CD14-positive monocyte (primary cell): ENCODE measurements at regions not wholly inside any gene's neighbourhood (a gene's known extent, or its start where the extent isn't known, plus 50 kb on each side); places are given as distances from the start of the nearest gene placed in this dataset.
"Not testable (repeated sequence)": the region's sequence is repeated elsewhere in the genome, so short reads cannot be mapped to it uniquely, and the experiment has no call there.

Experiments
- DNase-seq, 3 donors: peaks; one replicate each; pipeline ENCODE4 v3.0.0-alpha.2; 2011 to 2022
- H2AFZ ChIP-seq: 2 replicates; pipeline ENCODE4 v1.6.0; 2012; ENCODE audit warnings: mild to moderate bottlenecking, low read depth, low read length, inconsistent platforms; ENCODE audit not compliant: insufficient read depth, poor library complexity, severe bottlenecking
- H3K27ac ChIP-seq, 2 donors: 1 replicate in 1 of 2; 2 replicates in 1 of 2; pipeline ENCODE4 v1.5.1; 2012 to 2013; ENCODE audit warnings: low read length in 2 of 2, control low read depth in 1 of 2, inconsistent platforms in 1 of 2, low read depth in 1 of 2, mild to moderate bottlenecking in 1 of 2
- H3K27me3 ChIP-seq, 2 donors: one replicate each; pipeline versions ENCODE4 v1.6.0 to v1.6.1; 2011 to 2013; ENCODE audit warnings: low read length in 2 of 2; ENCODE audit not compliant: control insufficient read depth in 2 of 2, insufficient read depth in 2 of 2
- H3K36me3 ChIP-seq, 2 donors: replicated peaks in 1 of 2; 1 replicate in 1 of 2; 2 replicates in 1 of 2; pipeline versions ENCODE4 v1.5.1 to v1.6.1; 2012 to 2013; ENCODE audit warnings: low read length in 2 of 2, control low read depth in 1 of 2, inconsistent platforms in 1 of 2, mild to moderate bottlenecking in 1 of 2; ENCODE audit not compliant: insufficient read depth in 2 of 2, control insufficient read depth in 1 of 2
- H3K4me1 ChIP-seq, 2 donors: 1 replicate in 1 of 2; 2 replicates in 1 of 2; pipeline versions ENCODE4 v1.5.1 to v1.6.1; 2012 to 2013; ENCODE audit warnings: low read length in 2 of 2, control low read depth in 1 of 2, inconsistent platforms in 1 of 2, mild to moderate bottlenecking in 1 of 2, moderate library complexity in 1 of 2; ENCODE audit not compliant: insufficient read depth in 2 of 2, control insufficient read depth in 1 of 2
- H3K4me2 ChIP-seq: replicated peaks from 2 replicates; pipeline ENCODE3; 2012; ENCODE audit warnings: low read length, moderate library complexity, mild to moderate bottlenecking; ENCODE audit not compliant: poor library complexity, severe bottlenecking; ENCODE audit errors: extremely low read depth
- H3K4me3 ChIP-seq, 3 experiments: fragments of 200-600 bp in 1 of 3; sonication (generic) in 1 of 3; replicated peaks in 1 of 3; 1 replicate in 2 of 3; 2 replicates in 1 of 3; pipeline ENCODE4 v1.5.1; 2011 to 2013; ENCODE audit warnings: low read length in 3 of 3, mild to moderate bottlenecking in 3 of 3, control low read depth in 2 of 3, low read depth in 2 of 3, inconsistent platforms in 1 of 3, moderate library complexity in 1 of 3
- H3K79me2 ChIP-seq: 2 replicates; pipeline ENCODE4 v1.6.0; 2012; ENCODE audit warnings: mild to moderate bottlenecking, control low read depth, inconsistent platforms, low read length, moderate library complexity; ENCODE audit not compliant: insufficient read depth
- H3K9ac ChIP-seq: 2 replicates; pipeline ENCODE4 v1.6.0; 2017; ENCODE audit warnings: low read length, mild to moderate bottlenecking; ENCODE audit not compliant: insufficient read depth, poor library complexity, severe bottlenecking
- H3K9me3 ChIP-seq, 2 donors: replicated peaks in 1 of 2; 1 replicate in 1 of 2; 2 replicates in 1 of 2; pipeline versions ENCODE4 v1.5.1 to v1.6.1; 2012 to 2013; ENCODE audit warnings: low read length in 2 of 2, control low read depth in 1 of 2; ENCODE audit not compliant: control insufficient read depth in 1 of 2, insufficient read depth in 1 of 2
- H4K20me1 ChIP-seq: 2 replicates; pipeline ENCODE4 v1.6.0; 2012; ENCODE audit warnings: mild to moderate bottlenecking, low read length, control low read depth, moderate library complexity; ENCODE audit not compliant: insufficient read depth
- H3K27ac Mint-ChIP-seq, 7 donors: one replicate each; pipeline ENCODE4 v1.8.0; 2020; ENCODE audit warnings: mild to moderate bottlenecking in 7 of 7, mixed read lengths in 7 of 7, moderate library complexity in 6 of 7, inconsistent platforms in 2 of 7
- H3K27me3 Mint-ChIP-seq, 3 donors: one replicate each; pipeline ENCODE4 v1.8.0; 2021 to 2022; ENCODE audit warnings: low read depth in 3 of 3, mild to moderate bottlenecking in 3 of 3, mixed read lengths in 3 of 3, moderate library complexity in 3 of 3, inconsistent platforms in 1 of 3
- H3K36me3 Mint-ChIP-seq, 2 donors: one replicate each; pipeline ENCODE4 v1.8.0; 2020; ENCODE audit warnings: mixed read lengths in 2 of 2, inconsistent platforms in 1 of 2, mild to moderate bottlenecking in 1 of 2
- H3K4me1 Mint-ChIP-seq: one replicate; pipeline ENCODE4 v1.8.0; 2020; ENCODE audit warnings: mild to moderate bottlenecking, mixed read lengths
- H3K4me3 Mint-ChIP-seq, 2 donors: one replicate each; pipeline ENCODE4 v1.8.0; 2020; ENCODE audit warnings: mild to moderate bottlenecking in 2 of 2, mixed read lengths in 2 of 2, moderate library complexity in 1 of 2
- H3K9me3 Mint-ChIP-seq, 7 donors: one replicate each; pipeline ENCODE4 v1.8.0; 2020 to 2022; ENCODE audit warnings: mixed read lengths in 7 of 7, mild to moderate bottlenecking in 6 of 7, moderate library complexity in 6 of 7, inconsistent platforms in 2 of 7
- WGBS: methylation state at CpG from one replicate; pipeline ENCODE4 v1.1.5; 2013; ENCODE audit warnings: missing lambda C conversion rate; ENCODE audit not compliant: insufficient coverage; 5-methylcytosine and 5-hydroxymethylcytosine counted together
- intact Hi-C, 2 donors: fragments of 100-400 bp; cut with micrococcal nuclease; formaldehyde crosslinking; loops; one replicate each; pipeline versions ENCODE4 v1.15.0 to v1.15.1; 2023
- TF ChIP-seq, protein P1 (sequence below): fragments of 200-600 bp; IDR thresholded peaks from one replicate; pipeline ENCODE4 v1.8.0; 2022; ENCODE audit warnings: antibody characterized with exemption, mild to moderate bottlenecking

DNA sequence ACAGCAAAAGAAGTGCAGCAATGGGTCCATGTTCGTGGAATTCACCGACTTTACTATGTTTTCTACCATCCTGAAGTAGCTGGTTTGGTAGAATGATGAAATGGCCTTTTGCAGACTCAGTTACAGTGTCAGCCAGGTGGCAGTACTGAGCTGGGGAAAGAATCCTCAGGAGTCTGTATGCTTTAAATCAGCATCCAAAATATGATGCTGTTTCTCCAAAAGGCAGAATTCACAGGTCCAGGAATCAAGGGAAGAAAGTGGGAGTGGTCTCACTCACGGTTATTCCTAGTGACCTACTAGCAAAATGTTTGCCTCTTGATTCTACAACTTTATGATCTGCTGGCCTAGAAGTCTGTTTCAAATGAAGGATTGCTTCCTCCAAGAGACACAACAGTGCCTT lies 287.1 kb downstream of the SPATA31A6 start:
- H3K9me3 ChIP-seq, H3K36me3 ChIP-seq, H3K4me1 ChIP-seq, H3K79me2 ChIP-seq, H3K4me3 Mint-ChIP-seq, H2AFZ ChIP-seq, H3K27me3 Mint-ChIP-seq, intact Hi-C loops, H3K9ac ChIP-seq, H4K20me1 ChIP-seq, H3K27me3 ChIP-seq, H3K36me3 Mint-ChIP-seq, H3K4me1 Mint-ChIP-seq, H3K27ac ChIP-seq, H3K27ac Mint-ChIP-seq, H3K9me3 Mint-ChIP-seq, DNase-seq, H3K4me3 ChIP-seq, H3K4me2 ChIP-seq: not testable (repeated sequence)
- TF ChIP-seq, protein P1, sequence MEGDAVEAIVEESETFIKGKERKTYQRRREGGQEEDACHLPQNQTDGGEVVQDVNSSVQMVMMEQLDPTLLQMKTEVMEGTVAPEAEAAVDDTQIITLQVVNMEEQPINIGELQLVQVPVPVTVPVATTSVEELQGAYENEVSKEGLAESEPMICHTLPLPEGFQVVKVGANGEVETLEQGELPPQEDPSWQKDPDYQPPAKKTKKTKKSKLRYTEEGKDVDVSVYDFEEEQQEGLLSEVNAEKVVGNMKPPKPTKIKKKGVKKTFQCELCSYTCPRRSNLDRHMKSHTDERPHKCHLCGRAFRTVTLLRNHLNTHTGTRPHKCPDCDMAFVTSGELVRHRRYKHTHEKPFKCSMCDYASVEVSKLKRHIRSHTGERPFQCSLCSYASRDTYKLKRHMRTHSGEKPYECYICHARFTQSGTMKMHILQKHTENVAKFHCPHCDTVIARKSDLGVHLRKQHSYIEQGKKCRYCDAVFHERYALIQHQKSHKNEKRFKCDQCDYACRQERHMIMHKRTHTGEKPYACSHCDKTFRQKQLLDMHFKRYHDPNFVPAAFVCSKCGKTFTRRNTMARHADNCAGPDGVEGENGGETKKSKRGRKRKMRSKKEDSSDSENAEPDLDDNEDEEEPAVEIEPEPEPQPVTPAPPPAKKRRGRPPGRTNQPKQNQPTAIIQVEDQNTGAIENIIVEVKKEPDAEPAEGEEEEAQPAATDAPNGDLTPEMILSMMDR, result peak; percentile 30
- no CpG with 5 or more reads among the region's 3 CpGs for WGBS

DNA sequence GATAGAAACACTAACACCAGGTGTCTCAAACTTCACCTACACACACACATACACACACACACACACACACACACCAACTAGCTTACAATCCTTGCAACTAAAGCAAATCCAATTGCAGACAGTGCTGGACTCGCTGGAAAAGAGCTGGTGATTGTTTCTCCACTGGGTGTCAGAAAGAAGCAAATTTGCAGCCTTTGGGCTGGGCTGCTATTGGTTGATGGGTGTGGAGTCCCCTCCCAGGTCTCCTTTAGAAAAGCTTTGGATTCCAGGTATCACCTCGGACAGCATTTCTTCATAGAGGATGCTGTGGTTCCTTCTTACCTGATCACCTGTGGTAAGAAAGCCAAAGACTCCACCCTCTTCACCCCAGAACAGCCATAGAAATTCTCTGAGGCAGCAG lies 307.5 kb downstream of the SPATA31A6 start:
- H3K4me2 ChIP-seq, H3K27me3 ChIP-seq, H4K20me1 ChIP-seq, H3K27me3 Mint-ChIP-seq, H3K36me3 ChIP-seq, H3K9me3 ChIP-seq, intact Hi-C loops, H3K9me3 Mint-ChIP-seq, H3K9ac ChIP-seq, H3K27ac ChIP-seq, H2AFZ ChIP-seq, H3K4me1 Mint-ChIP-seq, H3K4me3 Mint-ChIP-seq, H3K36me3 Mint-ChIP-seq, H3K4me3 ChIP-seq, DNase-seq, H3K4me1 ChIP-seq, H3K79me2 ChIP-seq, H3K27ac Mint-ChIP-seq: not testable (repeated sequence)
- no CpG with 5 or more reads among the region's 2 CpGs for WGBS

DNA sequence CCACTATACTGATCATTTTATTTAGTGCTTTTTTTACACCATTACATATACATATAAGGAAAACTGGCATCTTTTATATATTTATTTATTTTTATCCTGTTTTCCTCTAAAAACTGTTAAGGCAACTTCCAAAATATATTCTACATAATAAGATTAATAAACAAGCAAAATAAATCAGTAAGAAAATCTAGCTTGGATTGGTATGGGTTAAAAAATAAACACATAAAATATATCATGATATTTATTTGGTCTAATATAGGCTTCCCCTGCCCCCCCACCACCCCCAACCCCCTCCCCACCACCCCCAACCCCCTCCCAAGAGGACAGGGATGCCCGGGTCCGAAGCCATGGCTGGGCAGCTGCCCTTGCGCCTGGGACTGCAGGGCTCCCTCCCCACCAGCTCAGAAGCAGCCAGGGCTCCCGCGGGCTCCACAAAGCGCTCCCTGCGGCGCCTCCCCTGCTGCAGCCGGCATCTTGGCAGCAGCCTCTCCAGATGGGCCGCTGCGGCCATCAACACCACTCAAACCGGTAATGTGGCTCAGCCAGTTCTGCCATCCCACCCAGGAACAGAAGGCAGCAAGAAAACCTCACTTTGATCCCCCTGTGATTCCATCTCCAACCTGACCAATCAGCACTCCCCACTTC lies 319.3 kb downstream of the SPATA31A6 start:
- WGBS, result 87% methylated on average over 10 of the region's 12 CpGs
- not testable (repeated sequence) for H4K20me1 ChIP-seq

DNA sequence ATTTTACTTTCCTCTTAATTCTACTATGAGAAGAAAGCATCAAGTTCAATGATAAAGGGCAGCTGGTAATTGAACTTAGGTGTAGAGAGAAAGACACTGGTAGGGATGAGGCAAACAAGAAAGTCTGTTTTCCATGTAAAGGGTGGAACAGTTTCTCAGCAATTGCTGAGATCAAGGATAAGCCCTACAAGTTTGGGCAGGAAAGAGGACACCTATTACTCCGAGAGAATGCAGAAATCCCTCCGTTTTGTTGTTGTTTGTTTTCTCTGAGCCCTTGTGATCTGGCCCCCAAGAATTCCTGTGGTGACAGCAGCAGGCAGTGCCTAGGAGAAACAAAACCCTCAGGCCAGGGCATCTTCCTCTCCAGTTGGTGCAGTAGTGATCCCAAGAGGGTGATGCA lies 324.7 kb downstream of the SPATA31A6 start:
- H3K9me3 Mint-ChIP-seq, H3K4me3 ChIP-seq, H3K27ac Mint-ChIP-seq, DNase-seq, H3K4me2 ChIP-seq, H3K27me3 Mint-ChIP-seq, H4K20me1 ChIP-seq, H3K4me1 ChIP-seq, H2AFZ ChIP-seq, H3K27ac ChIP-seq, H3K36me3 ChIP-seq, H3K9me3 ChIP-seq, H3K9ac ChIP-seq, H3K79me2 ChIP-seq, H3K4me1 Mint-ChIP-seq, H3K27me3 ChIP-seq, H3K4me3 Mint-ChIP-seq, intact Hi-C loops, H3K36me3 Mint-ChIP-seq: not testable (repeated sequence)
- WGBS, result 37% methylated on average over 2 of the region's 2 CpGs

More for the DNA sequence above, 319.3 kb downstream of the SPATA31A6 start:
- H3K36me3 ChIP-seq, H3K27me3 Mint-ChIP-seq, H3K4me3 ChIP-seq, H3K9me3 Mint-ChIP-seq, H3K27ac Mint-ChIP-seq, DNase-seq, H3K9ac ChIP-seq, H3K36me3 Mint-ChIP-seq, H3K4me1 Mint-ChIP-seq, H3K4me1 ChIP-seq, H3K27ac ChIP-seq, H2AFZ ChIP-seq, H3K4me2 ChIP-seq, intact Hi-C loops, H3K27me3 ChIP-seq, H3K79me2 ChIP-seq, H3K9me3 ChIP-seq, H3K4me3 Mint-ChIP-seq: not testable (repeated sequence)
